ENCODE measurements at regions not wholly inside any gene's neighbourhood (a gene's known extent, or its start where the extent isn't known, plus 50 kb on each side); places are given as distances from the start of the nearest gene placed in this dataset.

DNA sequence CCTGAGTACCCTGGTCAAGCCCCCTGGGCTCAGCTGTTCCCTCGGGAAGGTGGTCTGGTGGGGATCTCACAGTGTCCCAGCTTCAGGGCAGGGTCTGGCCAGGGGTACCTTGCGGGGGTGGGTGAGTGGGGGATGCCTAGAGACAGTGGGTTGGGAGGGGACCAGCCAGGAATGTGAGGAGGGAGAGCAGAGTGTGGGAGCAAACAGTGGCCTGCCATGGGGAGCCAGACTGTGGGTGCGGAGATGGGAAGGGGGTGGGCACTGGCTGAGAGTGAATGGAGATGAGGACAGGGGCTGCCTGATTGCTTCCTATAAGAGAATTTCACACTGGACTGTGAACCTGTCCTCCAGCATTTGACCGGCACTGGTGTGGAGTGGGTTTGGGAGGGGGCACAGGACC lies 95.1 kb downstream of the VEGFA start:
- peaks cover 8% of the 10 kb centered on the region; the same call in 1 of the 2 replicates for H3K27me3 ChIP-seq (ENCODE audit: insufficient read depth, low read length)
- RAD21 ChIA-PET (ENCODE audit: low non-redundant PET in 1 of 2, low total read pairs in 2 of 2, uncharacterized antibody in 2 of 2, unreplicated experiment in 2 of 2): interaction anchor here in 1 of 2 experiments (0.6 kb wide), 1 partner anchor 88 kb away, joined by 3 read pairs; no protein-coding TSS in a partner anchor
- intact Hi-C loops (cut with micrococcal nuclease): no loop called here
- no peak overlapping the region for H3K27ac ChIP-seq (ENCODE audit: low read depth, low read length)
- H3K9me2 ChIP-seq (ENCODE audit: insufficient read depth): no peaks in the 10 kb centered on the region
- ATAC-seq (no peak), DNase-seq (ENCODE audit: low read depth, low spot score) (no peak)
- H3K9ac ChIP-seq (ENCODE audit: low read length): no peak overlapping the region
- H4K20me1 ChIP-seq (ENCODE audit: insufficient read depth): no peaks in the 10 kb centered on the region
- H3K36me3 ChIP-seq (ENCODE audit: control insufficient read depth in 1 of 2, insufficient read depth in 2 of 2, low read length in 2 of 2): no peaks in the 10 kb centered on the region
- no peak overlapping the region for H3K4me3 ChIP-seq (replicated peaks in 1 of 2; ENCODE audit: low read depth in 1 of 2, low read length in 2 of 2)
- BruUV-seq (replicated peaks): no TSS peak
- H3K4me2 ChIP-seq (ENCODE audit: low read length): no peak overlapping the region
- TF ChIP-seq CTCF (IDR thresholded peaks at IDR 0.05 in 2 of 3, conservative IDR thresholded peaks at IDR 0.05 in 1 of 3; ENCODE audit: borderline replicate concordance in 1 of 3, insufficient read depth in 1 of 3, low read depth in 2 of 3, low read length in 2 of 3): no peak
- no peak for TF ChIP-seq YY1 (IDR thresholded peaks at IDR 0.05; ENCODE audit: extremely low read depth, insufficient replicate concordance, low read depth, low read length)
- no peak overlapping the region for H2AFZ ChIP-seq (ENCODE audit: low read depth, low read length, poor library complexity, severe bottlenecking)
- H3K79me2 ChIP-seq (ENCODE audit: insufficient read depth, low read length): no peaks in the 10 kb centered on the region
- CTCF ChIA-PET: no interaction called here
- no peaks in the 10 kb centered on the region for H3K9me3 ChIP-seq (ENCODE audit: control insufficient read depth in 1 of 2, insufficient read depth in 1 of 2, low read depth in 1 of 2, low read length in 2 of 2)
- POLR2A ChIA-PET: no interaction called here
- no peaks in the 10 kb centered on the region for H3K4me1 ChIP-seq (ENCODE audit: control insufficient read depth in 1 of 2, insufficient read depth in 2 of 2, low read length in 2 of 2)

- H3K4me1 ChIP-seq (ENCODE audit: control insufficient read depth in 1 of 2, insufficient read depth in 2 of 2, low read length in 2 of 2): no peaks in the 10 kb centered on the region
- no peak for TF ChIP-seq EZH2phosphoT487 (IDR thresholded peaks at IDR 0.05; ENCODE audit: borderline replicate concordance)
- H3K79me2 ChIP-seq (ENCODE audit: insufficient read depth, low read length): no peaks in the 10 kb centered on the region
- H3K9ac ChIP-seq (ENCODE audit: low read length): no peak overlapping the region
- no peaks in the 10 kb centered on the region for H3K36me3 ChIP-seq (ENCODE audit: control insufficient read depth in 1 of 2, insufficient read depth in 2 of 2, low read length in 2 of 2)
- BruUV-seq (replicated peaks): no TSS peak
- H4K20me1 ChIP-seq (ENCODE audit: insufficient read depth): no peaks in the 10 kb centered on the region
- no peaks in the 10 kb centered on the region for H3K9me3 ChIP-seq (ENCODE audit: control insufficient read depth in 1 of 2, insufficient read depth in 1 of 2, low read depth in 1 of 2, low read length in 2 of 2)
- RAD21 ChIA-PET (ENCODE audit: low non-redundant PET in 1 of 2, low total read pairs in 2 of 2, uncharacterized antibody in 2 of 2, unreplicated experiment in 2 of 2): no interaction called here
- H3K27ac ChIP-seq (ENCODE audit: low read depth, low read length): no peak overlapping the region
- DNase-seq (ENCODE audit: low read depth, low spot score) (no peak), ATAC-seq (no peak)
- peaks cover 8% of the 10 kb centered on the region; the same call in 1 of the 2 replicates for H3K27me3 ChIP-seq (ENCODE audit: insufficient read depth, low read length)
- H3K9me2 ChIP-seq (ENCODE audit: insufficient read depth): no peaks in the 10 kb centered on the region
- H3K4me3 ChIP-seq (replicated peaks in 1 of 2; ENCODE audit: low read depth in 1 of 2, low read length in 2 of 2): no peak overlapping the region
- H2AFZ ChIP-seq (ENCODE audit: low read depth, low read length, poor library complexity, severe bottlenecking): no peak overlapping the region
- CTCF ChIA-PET: no interaction called here
- no peak overlapping the region for H3K4me2 ChIP-seq (ENCODE audit: low read length)
- POLR2A ChIA-PET: no interaction called here
- intact Hi-C loops (cut with micrococcal nuclease): no loop called here
Measured at GRCh38 chr6:43862925-43863324, 92.9 kb downstream of the VEGFA start.

Data from HCT116 (cell line).